AG09319 (cell line): ENCODE measurements at regions not wholly inside any gene's neighbourhood (a gene's known extent, or its start where the extent isn't known, plus 50 kb on each side); places are given as distances from the start of the nearest gene placed in this dataset.

Experiments
- DNase-seq: peaks from one replicate; pipeline ENCODE4 v3.0.0-alpha.2; 2010; ENCODE audit warnings: low read depth; ENCODE audit errors: extremely low read depth
- TF ChIP-seq, protein P1 (sequence below): IDR thresholded peaks from 2 replicates; pipeline ENCODE4 v1.5.1; 2011; ENCODE audit warnings: low read depth, mild to moderate bottlenecking, inconsistent platforms, low read length, moderate library complexity

DNA sequence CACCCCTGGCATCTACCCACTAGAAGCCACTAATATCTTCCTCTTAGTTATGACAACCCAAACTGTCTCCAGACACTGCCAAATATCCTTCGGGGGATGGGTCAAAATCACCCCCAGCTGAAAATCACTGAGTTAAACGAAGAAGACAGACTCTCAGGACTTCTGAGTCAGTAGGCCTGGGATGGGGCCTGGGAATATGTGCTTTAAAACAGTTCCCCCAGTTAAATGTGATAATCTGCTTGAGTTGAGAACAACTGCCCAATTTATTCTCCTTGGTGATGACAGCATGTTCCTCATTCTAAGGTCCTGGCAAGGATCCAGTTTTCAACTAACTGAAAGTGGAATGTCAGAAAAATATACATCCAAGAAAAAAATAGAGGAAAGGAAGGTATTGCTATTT lies 52.4 kb downstream of the CBLL2 start:
- TF ChIP-seq, protein P1, sequence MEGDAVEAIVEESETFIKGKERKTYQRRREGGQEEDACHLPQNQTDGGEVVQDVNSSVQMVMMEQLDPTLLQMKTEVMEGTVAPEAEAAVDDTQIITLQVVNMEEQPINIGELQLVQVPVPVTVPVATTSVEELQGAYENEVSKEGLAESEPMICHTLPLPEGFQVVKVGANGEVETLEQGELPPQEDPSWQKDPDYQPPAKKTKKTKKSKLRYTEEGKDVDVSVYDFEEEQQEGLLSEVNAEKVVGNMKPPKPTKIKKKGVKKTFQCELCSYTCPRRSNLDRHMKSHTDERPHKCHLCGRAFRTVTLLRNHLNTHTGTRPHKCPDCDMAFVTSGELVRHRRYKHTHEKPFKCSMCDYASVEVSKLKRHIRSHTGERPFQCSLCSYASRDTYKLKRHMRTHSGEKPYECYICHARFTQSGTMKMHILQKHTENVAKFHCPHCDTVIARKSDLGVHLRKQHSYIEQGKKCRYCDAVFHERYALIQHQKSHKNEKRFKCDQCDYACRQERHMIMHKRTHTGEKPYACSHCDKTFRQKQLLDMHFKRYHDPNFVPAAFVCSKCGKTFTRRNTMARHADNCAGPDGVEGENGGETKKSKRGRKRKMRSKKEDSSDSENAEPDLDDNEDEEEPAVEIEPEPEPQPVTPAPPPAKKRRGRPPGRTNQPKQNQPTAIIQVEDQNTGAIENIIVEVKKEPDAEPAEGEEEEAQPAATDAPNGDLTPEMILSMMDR = no peak
- no peak for DNase-seq

DNA sequence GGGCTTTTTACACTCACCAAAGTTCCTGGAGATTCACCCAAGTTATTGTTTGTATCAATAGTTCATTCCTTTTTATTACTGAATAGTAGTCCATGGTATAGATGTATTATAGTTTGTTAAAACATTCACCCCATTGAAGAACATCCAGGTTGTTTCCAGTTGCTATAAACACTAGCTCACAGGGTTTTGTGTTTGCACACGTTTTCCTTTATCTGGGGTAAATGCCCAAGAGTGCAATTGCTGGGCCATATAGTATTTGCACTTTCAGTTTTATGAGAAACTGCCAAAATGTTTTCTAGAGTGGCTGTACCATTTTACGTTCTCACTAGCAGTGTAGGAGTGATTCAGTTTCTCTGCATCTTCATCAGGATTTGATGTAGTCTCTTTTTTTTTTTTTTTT lies 57.1 kb downstream of the CBLL2 start:
- DNase-seq = no peak
- TF ChIP-seq, protein P1 = no peak

DNA sequence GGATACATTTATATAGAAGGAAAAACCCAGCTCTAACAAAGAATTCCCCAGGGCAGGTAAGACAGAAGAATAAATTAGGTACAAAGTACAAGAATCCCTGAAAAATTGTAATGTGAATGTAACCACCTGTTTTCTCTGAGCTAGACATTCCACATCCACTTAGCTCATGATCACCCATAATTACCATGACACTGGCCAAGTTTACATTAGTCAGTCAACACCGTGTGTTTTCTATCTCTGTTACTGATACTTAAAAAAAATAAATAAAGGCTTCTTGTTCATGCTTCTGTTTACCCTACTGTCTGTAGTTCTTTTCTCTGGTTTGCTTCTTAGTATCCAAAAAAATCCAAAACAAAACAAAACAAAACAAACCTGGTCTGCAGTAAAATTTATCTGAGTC lies 66.0 kb downstream of the CBLL2 start:
- no peak for DNase-seq
- TF ChIP-seq, protein P1 = no peak

DNA sequence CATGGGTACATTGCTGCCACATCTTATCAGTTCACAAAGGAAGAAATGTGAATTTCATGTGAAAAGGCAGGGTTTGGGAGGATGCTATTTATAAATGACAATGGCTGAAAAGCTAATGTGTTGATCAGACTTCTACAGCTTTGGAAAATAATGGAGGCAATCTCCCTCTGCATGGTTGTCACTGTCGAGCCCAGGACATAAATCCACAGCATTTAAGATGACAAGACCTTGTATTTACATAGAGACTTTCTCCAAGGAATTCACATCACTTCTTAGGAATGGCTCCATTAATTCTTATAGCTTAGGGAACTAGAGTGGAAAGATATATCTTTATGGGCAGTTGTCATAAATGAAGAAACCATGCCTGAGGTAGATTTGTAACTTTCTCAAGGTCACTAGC lies 66.7 kb downstream of the CBLL2 start:
- TF ChIP-seq, protein P1 = no peak
- DNase-seq = no peak

DNA sequence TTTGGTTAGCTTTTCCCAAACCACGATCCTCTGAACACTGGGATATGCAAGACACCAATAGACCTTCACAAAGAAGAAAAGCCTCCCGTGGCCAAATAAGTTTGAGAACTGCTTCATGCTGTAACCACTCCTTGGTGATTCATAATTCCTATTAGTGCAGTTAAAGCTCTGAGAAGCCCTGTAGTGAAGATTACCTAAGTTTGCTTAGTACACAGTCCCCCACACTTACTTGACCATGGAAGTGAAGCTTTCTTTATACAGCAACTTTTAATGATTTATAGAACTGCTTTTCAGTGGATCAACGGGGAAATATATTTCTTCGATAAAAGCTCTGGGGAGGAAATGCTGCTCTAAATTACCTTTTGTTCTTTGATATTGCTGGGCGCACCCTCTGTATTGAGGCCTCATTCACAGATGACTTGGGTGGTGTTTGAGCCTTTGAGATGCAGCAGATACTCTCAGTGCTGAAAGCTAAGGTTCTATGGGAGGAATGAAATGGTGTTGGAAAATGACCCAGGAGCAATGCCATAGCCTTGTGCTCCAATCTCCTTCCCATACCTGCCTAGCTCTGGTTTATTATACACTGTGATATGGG lies 67.4 kb downstream of the CBLL2 start:
- TF ChIP-seq, protein P1 = no peak
- DNase-seq = no peak

DNA sequence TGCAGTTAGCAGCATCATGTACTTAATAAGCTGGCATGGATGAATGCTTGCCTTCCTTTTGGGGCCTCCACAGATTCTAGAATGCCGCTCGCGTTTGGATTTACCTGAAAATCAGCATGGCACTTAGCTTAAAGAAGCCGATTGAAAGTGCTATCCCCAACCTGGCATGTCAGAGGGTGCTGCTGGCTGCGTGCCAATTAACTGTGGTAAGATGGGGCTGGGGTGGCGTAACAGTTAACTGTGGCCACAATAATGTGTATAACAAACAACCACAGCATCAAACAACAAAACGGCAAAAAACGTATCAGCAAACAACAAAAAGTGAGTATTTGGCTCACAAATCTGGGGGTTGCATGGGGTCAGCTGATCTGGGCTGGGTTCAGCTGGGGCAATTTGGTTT lies 70.5 kb downstream of the CBLL2 start:
- TF ChIP-seq, protein P1 = no peak
- DNase-seq = no peak

DNA sequence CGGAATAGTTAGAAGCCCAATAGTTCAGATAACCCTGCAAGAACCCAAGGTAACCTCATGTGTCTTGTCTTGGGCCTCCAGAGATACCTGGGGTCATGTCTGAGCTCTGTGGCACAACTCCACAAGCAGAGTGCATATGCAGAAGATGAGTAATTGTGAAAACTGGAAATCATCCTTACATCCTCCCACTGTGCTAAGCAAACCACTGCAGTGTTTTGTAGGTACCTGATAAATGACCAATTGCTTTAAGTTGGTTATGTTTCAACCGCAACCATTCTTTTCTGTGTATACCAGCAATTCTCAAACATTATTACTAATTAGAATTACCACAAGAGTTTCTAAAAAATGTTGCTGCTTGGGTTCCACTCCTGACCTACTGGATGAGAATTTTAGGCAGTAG lies 73.2 kb downstream of the CBLL2 start:
- TF ChIP-seq, protein P1 = no peak
- no peak for DNase-seq
